Mesenchymal stem cell (in vitro differentiated cells and primary cell): ENCODE measurements at regions not wholly inside any gene's neighbourhood (a gene's known extent, or its start where the extent isn't known, plus 50 kb on each side); places are given as distances from the start of the nearest gene placed in this dataset.

Source experiments
- DNase-seq: peaks from one replicate; pipeline ENCODE4 v3.0.0-alpha.2; 2013
- H2AFZ ChIP-seq: one replicate; pipeline ENCODE4 v1.6.1; 2013; ENCODE audit warnings: low read depth, mild to moderate bottlenecking, control low read depth, inconsistent platforms, low read length, moderate library complexity
- H2AK5ac ChIP-seq: 2 replicates; pipeline ENCODE4 v1.6.1; 2013; ENCODE audit warnings: low read length, moderate library complexity, mild to moderate bottlenecking, inconsistent platforms; ENCODE audit not compliant: severe bottlenecking
- H2BK120ac ChIP-seq: one replicate; pipeline ENCODE4 v1.6.1; 2013; ENCODE audit warnings: low read depth, mild to moderate bottlenecking, inconsistent platforms, low read length, moderate library complexity
- H2BK12ac ChIP-seq, 2 experiments: one replicate each; pipeline ENCODE4 v1.6.1; 2013; ENCODE audit warnings: inconsistent platforms in 2 of 2, low read length in 2 of 2, mild to moderate bottlenecking in 2 of 2, moderate library complexity in 2 of 2, control low read depth in 1 of 2
- H2BK15ac ChIP-seq: one replicate; pipeline ENCODE4 v1.6.1; 2013; ENCODE audit warnings: mild to moderate bottlenecking, low read depth, inconsistent platforms; ENCODE audit not compliant: poor library complexity, severe bottlenecking
- H2BK5ac ChIP-seq: 2 replicates; pipeline ENCODE4 v1.6.1; 2013; ENCODE audit warnings: low read depth, mild to moderate bottlenecking, low read length, control low read depth, inconsistent platforms; ENCODE audit not compliant: poor library complexity, severe bottlenecking
- H3K14ac ChIP-seq, 2 experiments: one replicate each; pipeline ENCODE4 v1.6.1; 2013; ENCODE audit warnings: inconsistent platforms in 2 of 2, low read length in 2 of 2, control low read depth in 1 of 2, mild to moderate bottlenecking in 1 of 2, moderate library complexity in 1 of 2
- H3K18ac ChIP-seq, 2 experiments: one replicate each; pipeline ENCODE4 v1.6.1; 2013; ENCODE audit warnings: inconsistent platforms in 2 of 2, low read length in 2 of 2, control low read depth in 1 of 2, low read depth in 1 of 2, mild to moderate bottlenecking in 1 of 2
- H3K23ac ChIP-seq, 2 experiments: one replicate each; pipeline ENCODE4 v1.6.1; 2013; ENCODE audit warnings: inconsistent platforms in 2 of 2, low read length in 2 of 2, mild to moderate bottlenecking in 2 of 2, moderate library complexity in 2 of 2, control low read depth in 1 of 2
- H3K27ac ChIP-seq: 2 replicates; pipeline ENCODE4 v1.5.1; 2013; ENCODE audit warnings: mild to moderate bottlenecking, moderate library complexity, low read length, control low read depth, inconsistent platforms; ENCODE audit not compliant: poor library complexity, severe bottlenecking
- H3K27me3 ChIP-seq, 2 experiments: 2 replicates each; pipeline versions ENCODE4 v1.6.1 to v1.7.0; 2013; ENCODE audit warnings: low read length in 2 of 2, mild to moderate bottlenecking in 2 of 2, moderate library complexity in 2 of 2, control low read depth in 1 of 2, inconsistent platforms in 1 of 2; ENCODE audit not compliant: control insufficient read depth in 1 of 2, insufficient read depth in 1 of 2
- H3K36me3 ChIP-seq, 2 experiments: 2 replicates each; pipeline versions ENCODE4 v1.6.1 to v1.7.0; 2013; ENCODE audit warnings: low read length in 2 of 2, control low read depth in 1 of 2, inconsistent platforms in 1 of 2, low read depth in 1 of 2, mild to moderate bottlenecking in 1 of 2; ENCODE audit not compliant: insufficient read depth in 2 of 2, control insufficient read depth in 1 of 2
- H3K4ac ChIP-seq, 2 experiments: one replicate each; pipeline ENCODE4 v1.6.1; 2013; ENCODE audit warnings: inconsistent platforms in 2 of 2, low read length in 2 of 2, mild to moderate bottlenecking in 2 of 2, moderate library complexity in 2 of 2, control low read depth in 1 of 2, low read depth in 1 of 2
- H3K4me1 ChIP-seq: 2 replicates; pipeline ENCODE4 v1.6.1; 2013; ENCODE audit warnings: low read depth, low read length, control low read depth; ENCODE audit not compliant: control insufficient read depth, insufficient read depth
- H3K4me2 ChIP-seq: 2 replicates; pipeline ENCODE4 v1.6.1; 2013; ENCODE audit warnings: low read length, mild to moderate bottlenecking, inconsistent platforms; ENCODE audit not compliant: poor library complexity, severe bottlenecking
- H3K4me3 ChIP-seq, 2 experiments: 2 replicates each; pipeline versions ENCODE4 v1.5.1 to v1.7.0; 2013; ENCODE audit warnings: low read length in 2 of 2, mild to moderate bottlenecking in 2 of 2, control low read depth in 1 of 2, low read depth in 1 of 2; ENCODE audit not compliant: insufficient read depth in 1 of 2
- H3K79me1 ChIP-seq: replicated peaks from 2 replicates; pipeline ENCODE4 v1.6.1; 2013; ENCODE audit warnings: mild to moderate bottlenecking, control low read depth, low read length, inconsistent platforms; ENCODE audit not compliant: poor library complexity, severe bottlenecking
- H3K9ac ChIP-seq: 2 replicates; pipeline ENCODE4 v1.7.0; 2013; ENCODE audit warnings: mild to moderate bottlenecking, low read length, moderate library complexity
- H3K9me3 ChIP-seq: 2 replicates; pipeline ENCODE4 v1.7.0; 2013; ENCODE audit warnings: mild to moderate bottlenecking, low read length; ENCODE audit not compliant: control insufficient read depth
- H4K8ac ChIP-seq: one replicate; pipeline ENCODE4 v1.6.1; 2013; ENCODE audit warnings: inconsistent platforms, mild to moderate bottlenecking, low read length, moderate library complexity
- H4K91ac ChIP-seq: one replicate; pipeline ENCODE4 v1.6.1; 2013; ENCODE audit warnings: mild to moderate bottlenecking, low read length, inconsistent platforms
- WGBS: methylation state at CpG from one replicate; pipeline ENCODE4 v1.1.7; 2013; ENCODE audit warnings: mixed read lengths; 5-methylcytosine and 5-hydroxymethylcytosine counted together

- 79% methylated on average over 5 of the region's 6 CpGs for WGBS
- Histone ChIP-seq H2BK15ac (no peak overlapping the region), H3K27ac (no peak overlapping the region), H2BK12ac (no peak overlapping the region), H3K9ac (no peak overlapping the region), H2AK5ac (no peak overlapping the region), H3K18ac (no peak overlapping the region), H4K91ac (no peak overlapping the region), H3K23ac (no peak overlapping the region), H3K36me3 (no peaks in the 10 kb centered on the region), H2BK5ac (no peak overlapping the region), H3K14ac (no peak overlapping the region), H3K4ac (no peak overlapping the region), H2AFZ (no peak overlapping the region), H3K4me3 (no peak overlapping the region), H3K27me3 (no peaks in the 10 kb centered on the region), H2BK120ac (no peak overlapping the region), H3K9me3 (peaks cover 15% of the 10 kb centered on the region), H3K79me1 (no peaks in the 10 kb centered on the region), H3K4me2 (no peak overlapping the region), H3K4me1 (peaks cover 2% of the 10 kb centered on the region), H4K8ac (no peak overlapping the region)
- no peak for DNase-seq
Observed at GRCh38 chr4:170776983-170777382, 687.2 kb upstream of the AADAT start.

- Histone ChIP-seq H2BK12ac (no peak overlapping the region), H3K14ac (peak overlapping the region in 1 of 2 experiments; percentile 19), H3K9me3 (peaks cover 15% of the 10 kb centered on the region), H3K27me3 (no peaks in the 10 kb centered on the region), H2BK15ac (no peak overlapping the region), H2AFZ (no peak overlapping the region), H3K4me3 (no peak overlapping the region), H3K79me1 (no peaks in the 10 kb centered on the region), H3K23ac (no peak overlapping the region), H3K18ac (no peak overlapping the region), H3K9ac (no peak overlapping the region), H3K4me1 (peaks cover 2% of the 10 kb centered on the region), H3K4ac (no peak overlapping the region), H2AK5ac (no peak overlapping the region), H4K91ac (no peak overlapping the region), H3K36me3 (no peaks in the 10 kb centered on the region), H3K4me2 (no peak overlapping the region), H4K8ac (no peak overlapping the region), H3K27ac (no peak overlapping the region), H2BK120ac (no peak overlapping the region), H2BK5ac (no peak overlapping the region)
- no peak for DNase-seq
- WGBS = 91% methylated on average over 4 of the region's 4 CpGs
Observed at GRCh38 chr4:170775851-170776250, 686.1 kb upstream of the AADAT start.

GRCh38 chr4:170773709-170774273 lies 684.0 kb upstream of the AADAT start:
- Histone ChIP-seq H2BK120ac (no peak overlapping the region), H2AFZ (no peak overlapping the region), H2BK5ac (no peak overlapping the region), H2BK12ac (no peak overlapping the region), H3K79me1 (no peaks in the 10 kb centered on the region), H3K9ac (no peak overlapping the region), H3K9me3 (peaks cover 12% of the 10 kb centered on the region), H3K36me3 (no peaks in the 10 kb centered on the region), H3K14ac (no peak overlapping the region), H3K4me2 (no peak overlapping the region), H3K4me1 (peaks cover 2% of the 10 kb centered on the region), H2BK15ac (no peak overlapping the region), H3K27ac (no peak overlapping the region), H2AK5ac (no peak overlapping the region), H4K91ac (no peak overlapping the region), H3K27me3 (no peaks in the 10 kb centered on the region), H3K4ac (no peak overlapping the region), H4K8ac (no peak overlapping the region), H3K18ac (no peak overlapping the region), H3K4me3 (no peak overlapping the region), H3K23ac (no peak overlapping the region)
- WGBS = 89% methylated on average over 2 of the region's 2 CpGs
- no peak for DNase-seq

- Histone ChIP-seq H3K9me3 (peaks cover 12% of the 10 kb centered on the region), H3K14ac (no peak overlapping the region), H3K4me2 (no peak overlapping the region), H2AK5ac (no peak overlapping the region), H4K8ac (no peak overlapping the region), H3K4me1 (peaks cover 2% of the 10 kb centered on the region), H2BK12ac (no peak overlapping the region), H4K91ac (no peak overlapping the region), H3K36me3 (no peaks in the 10 kb centered on the region), H3K18ac (no peak overlapping the region), H3K27ac (no peak overlapping the region), H3K4me3 (no peak overlapping the region), H3K23ac (no peak overlapping the region), H2BK5ac (no peak overlapping the region), H3K27me3 (no peaks in the 10 kb centered on the region), H3K9ac (no peak overlapping the region), H2BK120ac (no peak overlapping the region), H3K79me1 (no peaks in the 10 kb centered on the region), H3K4ac (no peak overlapping the region), H2BK15ac (no peak overlapping the region), H2AFZ (no peak overlapping the region)
- peak; percentile 5 for DNase-seq
- 91% methylated on average over 1 of the region's 1 CpG for WGBS
Observed at GRCh38 chr4:170772429-170772828, 682.7 kb upstream of the AADAT start.
